Nephron (organoid): ENCODE measurements at regions not wholly inside any gene's neighbourhood (a gene's known extent, or its start where the extent isn't known, plus 50 kb on each side); places are given as distances from the start of the nearest gene placed in this dataset.
"Not testable (repeated sequence)": the region's sequence is repeated elsewhere in the genome, so short reads cannot be mapped to it uniquely, and the experiment has no call there.

Experiments
- H3K27ac Mint-ChIP-seq, 3 experiments: 2 replicates each; pipeline ENCODE4 v1.8.0; 2020; ENCODE audit warnings: mixed read lengths in 3 of 3, mild to moderate bottlenecking in 2 of 3, moderate library complexity in 1 of 3
- H3K27me3 Mint-ChIP-seq: 2 replicates; pipeline ENCODE4 v1.8.0; 2021; ENCODE audit warnings: low read depth, mild to moderate bottlenecking, moderate library complexity, mixed read lengths
- H3K36me3 Mint-ChIP-seq: 2 replicates; pipeline ENCODE4 v1.8.0; 2020; ENCODE audit warnings: low read depth, mixed read lengths
- H3K4me1 Mint-ChIP-seq: 2 replicates; pipeline ENCODE4 v1.8.0; 2020; ENCODE audit warnings: mixed read lengths
- H3K4me3 Mint-ChIP-seq, 3 experiments: 2 replicates each; pipeline ENCODE4 v1.8.0; 2020; ENCODE audit warnings: mild to moderate bottlenecking in 3 of 3, mixed read lengths in 3 of 3, moderate library complexity in 2 of 3
- H3K9me3 Mint-ChIP-seq: 2 replicates; pipeline ENCODE4 v1.8.0; 2020; ENCODE audit warnings: mixed read lengths
- TF ChIP-seq, protein P1 (sequence below), 3 experiments: fragments of 200-600 bp; sonication (generic); IDR thresholded peaks; one replicate each; pipeline ENCODE4 v1.5.0; 2021; ENCODE audit warnings: antibody characterized with exemption in 3 of 3; ENCODE audit not compliant: unreplicated experiment in 3 of 3

DNA sequence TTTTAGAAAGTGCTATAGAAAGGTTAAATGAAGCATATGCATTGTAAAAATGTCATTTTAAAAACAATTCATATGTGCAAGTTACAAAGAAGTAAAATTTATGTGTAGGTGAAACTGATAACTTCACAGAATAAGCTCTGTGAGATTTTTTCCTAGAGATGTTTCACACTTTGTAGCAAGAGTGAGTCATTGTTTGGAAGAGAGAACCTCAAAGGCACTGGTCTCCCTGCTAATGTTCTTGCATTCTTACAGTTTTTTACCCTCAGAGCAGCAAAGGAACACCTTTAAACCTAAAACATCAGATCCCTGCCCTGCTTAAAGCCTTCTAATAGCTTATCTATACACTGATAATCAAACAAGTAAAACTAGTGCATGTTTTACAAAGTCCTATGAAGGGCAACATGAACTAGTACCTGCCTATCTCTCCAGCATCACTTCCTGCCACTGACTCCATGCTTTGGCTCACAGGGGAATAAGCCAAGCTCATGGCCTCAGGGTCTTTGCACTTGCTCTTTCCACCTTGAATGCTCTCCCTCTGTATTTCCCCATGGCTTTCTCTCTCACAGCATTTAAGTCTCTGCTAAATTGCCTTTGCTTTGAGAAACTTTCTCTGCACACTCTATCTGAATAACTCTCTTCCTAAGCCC lies 997.0 kb downstream of the GATA3 start:
- no peak overlapping the region for H3K4me3 Mint-ChIP-seq

DNA sequence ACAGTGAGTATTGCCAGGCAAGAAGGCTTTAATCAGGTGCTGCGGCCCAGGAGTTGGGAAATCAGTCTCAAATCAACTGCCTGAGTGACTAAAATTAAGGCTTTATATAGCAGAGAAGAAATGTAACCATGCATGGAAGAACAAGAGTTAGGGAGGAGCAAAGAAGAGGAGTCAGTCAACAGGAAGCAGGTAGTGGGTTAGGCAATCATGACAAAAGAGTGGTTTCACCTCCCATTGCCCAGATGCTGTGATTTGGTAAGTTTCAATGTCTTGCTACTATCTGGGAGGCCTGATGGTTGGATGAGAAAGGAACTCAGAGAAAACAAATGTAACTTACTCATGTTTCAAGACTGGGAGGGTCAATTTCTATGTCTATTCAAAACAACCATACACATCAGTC lies 998.3 kb downstream of the GATA3 start:
- H3K27ac Mint-ChIP-seq = no peak overlapping the region
- H3K27me3 Mint-ChIP-seq = no peaks in the 10 kb centered on the region
- no peaks in the 10 kb centered on the region for H3K36me3 Mint-ChIP-seq
- H3K9me3 Mint-ChIP-seq = peaks cover 26% of the 10 kb centered on the region
- no peaks in the 10 kb centered on the region for H3K4me1 Mint-ChIP-seq
- TF ChIP-seq, protein P1, sequence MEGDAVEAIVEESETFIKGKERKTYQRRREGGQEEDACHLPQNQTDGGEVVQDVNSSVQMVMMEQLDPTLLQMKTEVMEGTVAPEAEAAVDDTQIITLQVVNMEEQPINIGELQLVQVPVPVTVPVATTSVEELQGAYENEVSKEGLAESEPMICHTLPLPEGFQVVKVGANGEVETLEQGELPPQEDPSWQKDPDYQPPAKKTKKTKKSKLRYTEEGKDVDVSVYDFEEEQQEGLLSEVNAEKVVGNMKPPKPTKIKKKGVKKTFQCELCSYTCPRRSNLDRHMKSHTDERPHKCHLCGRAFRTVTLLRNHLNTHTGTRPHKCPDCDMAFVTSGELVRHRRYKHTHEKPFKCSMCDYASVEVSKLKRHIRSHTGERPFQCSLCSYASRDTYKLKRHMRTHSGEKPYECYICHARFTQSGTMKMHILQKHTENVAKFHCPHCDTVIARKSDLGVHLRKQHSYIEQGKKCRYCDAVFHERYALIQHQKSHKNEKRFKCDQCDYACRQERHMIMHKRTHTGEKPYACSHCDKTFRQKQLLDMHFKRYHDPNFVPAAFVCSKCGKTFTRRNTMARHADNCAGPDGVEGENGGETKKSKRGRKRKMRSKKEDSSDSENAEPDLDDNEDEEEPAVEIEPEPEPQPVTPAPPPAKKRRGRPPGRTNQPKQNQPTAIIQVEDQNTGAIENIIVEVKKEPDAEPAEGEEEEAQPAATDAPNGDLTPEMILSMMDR (IDR thresholded peaks at IDR 0.05; ENCODE audit: unreplicated experiment in 3 of 3) = no peak
- no peak overlapping the region for H3K4me3 Mint-ChIP-seq

More for the DNA sequence above, 997.0 kb downstream of the GATA3 start:
- TF ChIP-seq, protein P1 (IDR thresholded peaks at IDR 0.05; ENCODE audit: unreplicated experiment in 3 of 3) = no peak
- Mint-ChIP-seq H3K27me3 (no peaks in the 10 kb centered on the region), H3K27ac (no peak overlapping the region), H3K4me1 (no peaks in the 10 kb centered on the region), H3K36me3 (no peaks in the 10 kb centered on the region), H3K9me3 (peaks cover 23% of the 10 kb centered on the region)

DNA sequence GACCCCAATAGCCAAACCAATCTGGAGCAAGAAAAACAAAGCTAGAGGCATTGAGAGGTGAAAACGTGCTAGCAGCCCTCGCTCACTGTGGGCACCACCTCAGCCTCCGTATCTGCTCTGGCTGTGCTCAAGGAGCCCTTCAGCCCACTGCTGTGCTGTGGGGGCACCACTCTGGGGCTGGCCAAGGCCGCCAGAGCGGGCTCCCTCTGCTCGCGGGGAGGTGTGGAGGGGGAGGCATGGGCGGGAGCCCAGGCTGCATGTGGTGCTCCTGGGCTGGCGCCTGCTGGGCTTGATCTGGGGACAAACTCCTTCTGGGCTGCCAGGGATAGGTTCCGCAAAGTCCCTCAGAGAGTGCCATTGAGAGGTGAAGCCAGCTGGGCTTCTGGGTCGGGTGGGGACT lies 1002.0 kb downstream of the GATA3 start:
- Mint-ChIP-seq H3K36me3 (no peaks in the 10 kb centered on the region), H3K9me3 (peaks cover 20% of the 10 kb centered on the region), H3K27me3 (no peaks in the 10 kb centered on the region), H3K4me1 (no peaks in the 10 kb centered on the region), H3K27ac (no peak overlapping the region), H3K4me3 (no peak overlapping the region)
- TF ChIP-seq, protein P1 (IDR thresholded peaks at IDR 0.05; ENCODE audit: unreplicated experiment in 3 of 3) = no peak

DNA sequence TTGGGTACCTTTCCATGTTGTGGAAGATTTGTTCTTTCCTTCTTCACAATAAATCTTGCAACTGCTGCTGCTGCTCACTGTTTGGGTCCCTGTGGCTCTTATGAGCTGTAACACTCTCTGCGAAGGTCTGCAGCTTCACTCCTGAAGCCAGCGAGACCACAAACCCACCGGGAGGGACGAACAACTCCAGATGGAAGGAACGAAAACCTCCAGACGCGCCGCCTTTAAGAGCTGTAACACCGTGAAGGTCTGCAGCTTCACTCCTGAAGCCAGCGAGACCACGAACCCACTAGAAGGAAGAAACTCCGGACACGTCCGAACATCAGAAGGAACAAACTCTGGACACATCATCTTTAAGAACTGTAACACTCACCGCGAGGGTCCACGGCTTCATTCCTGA lies 1002.8 kb downstream of the GATA3 start:
- not testable (repeated sequence) for H3K36me3 Mint-ChIP-seq, H3K4me1 Mint-ChIP-seq, H3K4me3 Mint-ChIP-seq, H3K27ac Mint-ChIP-seq, H3K27me3 Mint-ChIP-seq
- H3K9me3 Mint-ChIP-seq = peaks cover 20% of the 10 kb centered on the region

DNA sequence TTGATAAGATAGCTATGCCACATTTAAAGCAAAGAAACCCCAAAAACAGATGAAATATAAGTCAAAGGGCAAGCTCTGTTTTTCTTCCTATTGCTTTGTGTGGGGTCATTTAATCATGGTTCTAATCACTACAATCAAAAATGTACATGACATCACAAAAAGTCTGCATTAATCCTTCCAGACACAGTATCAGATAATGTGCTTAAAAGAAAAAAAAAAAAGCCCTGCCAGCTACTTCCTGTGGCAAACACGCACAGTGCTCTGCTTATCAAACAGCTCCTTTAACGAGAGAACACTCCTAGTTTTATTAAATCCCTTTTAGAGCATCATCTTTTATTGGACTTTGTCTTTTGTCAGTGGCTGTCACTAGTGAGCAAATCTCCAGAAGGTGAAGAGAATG lies 1005.8 kb downstream of the GATA3 start:
- TF ChIP-seq, protein P1 (IDR thresholded peaks at IDR 0.05; ENCODE audit: unreplicated experiment in 3 of 3) = no peak
- Mint-ChIP-seq H3K27ac (no peak overlapping the region), H3K27me3 (no peaks in the 10 kb centered on the region), H3K4me3 (no peak overlapping the region), H3K4me1 (no peaks in the 10 kb centered on the region), H3K9me3 (peaks cover 15% of the 10 kb centered on the region), H3K36me3 (no peaks in the 10 kb centered on the region)

DNA sequence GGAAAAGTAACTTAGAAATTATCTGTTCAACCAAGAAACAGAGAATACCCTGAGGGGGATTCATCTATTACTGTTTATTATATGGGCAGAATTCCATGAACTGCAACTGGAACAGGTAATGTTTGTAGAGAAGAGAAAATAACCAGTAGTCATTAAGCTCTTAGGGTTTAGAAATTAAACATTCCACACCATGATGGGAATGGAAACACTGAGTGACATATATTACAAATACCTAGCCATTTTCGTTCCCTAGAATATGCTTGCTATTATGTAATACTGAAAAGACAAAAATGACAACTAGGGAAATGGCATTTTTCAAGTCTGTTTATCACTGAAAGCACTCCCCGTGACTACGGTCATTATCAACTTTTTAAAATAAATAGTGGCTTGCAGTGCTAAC lies 1007.4 kb downstream of the GATA3 start:
- no peak overlapping the region for H3K27ac Mint-ChIP-seq
- H3K27me3 Mint-ChIP-seq = peaks cover 3% of the 10 kb centered on the region
- no peaks in the 10 kb centered on the region for H3K4me1 Mint-ChIP-seq
- H3K36me3 Mint-ChIP-seq = no peaks in the 10 kb centered on the region
- H3K9me3 Mint-ChIP-seq = peaks cover 6% of the 10 kb centered on the region
- TF ChIP-seq, protein P1 (IDR thresholded peaks at IDR 0.05; ENCODE audit: unreplicated experiment in 3 of 3) = no peak
- no peak overlapping the region for H3K4me3 Mint-ChIP-seq
